Epithelial cell of prostate (primary cell): ENCODE measurements at regions not wholly inside any gene's neighbourhood (a gene's known extent, or its start where the extent isn't known, plus 50 kb on each side); places are given as distances from the start of the nearest gene placed in this dataset.

Experiments used
- DNase-seq: peaks from one replicate; pipeline ENCODE4 v3.0.0-alpha.2; 2011; ENCODE audit warnings: low read depth, low spot score
- H3K27ac ChIP-seq: fragments of 450-650 bp; 2 replicates; pipeline ENCODE4 v1.5.1; 2017; ENCODE audit warnings: mild to moderate bottlenecking

GRCh38 chr5:4906786-4907185, 233.3 kb upstream of the ADAMTS16 start:
- no peak for DNase-seq
- H3K27ac ChIP-seq, result no peak overlapping the region

DNA sequence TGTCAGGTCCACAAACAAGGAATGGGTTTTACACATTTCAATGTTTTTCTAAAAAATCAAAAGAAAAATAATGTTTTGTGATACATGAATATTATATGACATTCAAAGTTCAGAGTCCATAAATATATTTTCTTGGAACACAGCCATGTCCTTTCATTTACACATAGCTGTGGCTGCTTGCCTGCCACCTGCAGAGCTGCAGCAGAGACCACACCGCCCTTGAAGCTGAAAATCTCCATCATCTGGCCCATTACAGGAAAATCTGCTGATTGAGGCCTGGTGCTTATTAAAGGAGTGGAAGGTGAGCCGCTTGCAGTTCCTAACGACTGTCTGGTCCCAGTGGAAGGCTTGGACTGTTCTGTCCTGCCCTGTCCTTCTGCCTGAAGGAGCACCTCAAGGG, 232.6 kb upstream of the ADAMTS16 start:
- no peak overlapping the region for H3K27ac ChIP-seq
- no peak for DNase-seq

DNA sequence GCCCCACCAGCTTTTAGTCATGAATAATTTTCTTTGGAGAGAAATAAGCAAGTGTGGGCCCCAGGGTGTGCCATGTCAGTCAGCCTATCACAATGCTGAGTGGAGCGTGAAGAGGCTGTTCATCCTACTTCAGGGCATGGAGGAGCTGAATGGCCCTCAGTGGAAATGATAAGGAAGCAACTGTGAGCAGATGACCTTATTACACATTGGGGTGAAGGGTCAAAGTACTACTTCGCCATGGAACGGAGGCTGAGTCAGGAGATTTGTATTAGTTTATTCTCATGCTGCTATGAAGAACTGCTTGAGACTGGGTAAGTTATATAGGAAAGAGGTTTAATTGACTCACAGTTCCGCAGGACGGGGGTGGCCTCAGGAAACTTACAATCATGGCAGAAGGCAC, 231.0 kb upstream of the ADAMTS16 start:
- no peak for DNase-seq
- no peak overlapping the region for H3K27ac ChIP-seq

- no peak for DNase-seq
- no peak overlapping the region for H3K27ac ChIP-seq
These were observed 228.3 kb upstream of the ADAMTS16 start for GRCh38 chr5:4911646-4912403.

GRCh38 chr5:4921929-4922328, 218.2 kb upstream of the ADAMTS16 start:
- no peak for DNase-seq
- H3K27ac ChIP-seq, result no peak overlapping the region

DNA sequence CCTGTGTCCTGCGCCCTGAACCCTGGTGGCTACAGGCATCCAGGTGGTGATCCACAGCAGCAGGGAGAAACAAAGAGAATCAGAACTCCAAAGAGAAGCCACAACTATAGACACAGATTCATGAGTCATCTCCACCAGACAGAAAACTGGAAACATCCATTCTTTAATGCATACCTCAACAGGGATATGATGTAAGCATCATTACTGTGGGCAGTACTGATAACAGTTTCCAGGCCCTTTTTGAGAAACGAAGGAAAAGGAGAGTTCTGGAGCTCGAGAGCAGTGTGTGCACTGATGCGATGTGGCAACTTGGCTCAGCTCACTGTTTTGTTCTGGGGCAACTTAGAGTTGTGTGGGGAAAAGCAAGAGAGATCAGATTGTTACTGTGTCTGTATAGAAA, 215.6 kb upstream of the ADAMTS16 start:
- DNase-seq, result no peak
- no peak overlapping the region for H3K27ac ChIP-seq

- H3K27ac ChIP-seq, result no peak overlapping the region
- no peak for DNase-seq
These were observed 213.0 kb upstream of the ADAMTS16 start for GRCh38 chr5:4927097-4927496.

GRCh38 chr5:4928409-4928808, 211.7 kb upstream of the ADAMTS16 start:
- H3K27ac ChIP-seq, result no peak overlapping the region
- no peak for DNase-seq

- H3K27ac ChIP-seq, result no peak overlapping the region
- no peak for DNase-seq
These were observed 211.0 kb upstream of the ADAMTS16 start for GRCh38 chr5:4929092-4929655.

GRCh38 chr5:4939042-4939781, 200.9 kb upstream of the ADAMTS16 start:
- DNase-seq, result no peak
- no peak overlapping the region for H3K27ac ChIP-seq

- no peak for DNase-seq
- no peak overlapping the region for H3K27ac ChIP-seq
These were observed 199.0 kb upstream of the ADAMTS16 start for GRCh38 chr5:4941161-4941560.

- H3K27ac ChIP-seq, result no peak overlapping the region
- DNase-seq, result no peak
These were observed 197.9 kb upstream of the ADAMTS16 start for GRCh38 chr5:4941957-4942830.

- no peak overlapping the region for H3K27ac ChIP-seq
- no peak for DNase-seq
These were observed 197.3 kb upstream of the ADAMTS16 start for GRCh38 chr5:4942831-4943178.

DNA sequence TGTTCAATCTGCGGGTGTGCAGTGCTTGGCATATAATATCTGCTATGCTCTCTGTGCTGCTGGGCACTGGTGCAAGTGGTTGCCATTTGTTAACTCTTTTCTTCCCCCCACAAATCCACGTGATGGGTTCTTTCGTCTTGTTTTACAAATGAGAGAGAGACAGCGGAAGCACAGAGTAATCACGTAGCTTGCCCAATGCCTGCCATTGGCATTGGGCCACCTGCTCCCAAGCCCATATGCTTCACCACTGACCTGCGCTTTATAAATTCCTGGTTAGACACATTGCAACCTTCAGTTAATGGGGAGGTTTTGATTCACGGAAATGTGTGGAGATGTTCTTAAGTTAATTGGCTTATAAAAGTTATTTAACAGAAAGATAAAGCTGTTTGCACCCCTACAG, 194.8 kb upstream of the ADAMTS16 start:
- no peak overlapping the region for H3K27ac ChIP-seq

DNA sequence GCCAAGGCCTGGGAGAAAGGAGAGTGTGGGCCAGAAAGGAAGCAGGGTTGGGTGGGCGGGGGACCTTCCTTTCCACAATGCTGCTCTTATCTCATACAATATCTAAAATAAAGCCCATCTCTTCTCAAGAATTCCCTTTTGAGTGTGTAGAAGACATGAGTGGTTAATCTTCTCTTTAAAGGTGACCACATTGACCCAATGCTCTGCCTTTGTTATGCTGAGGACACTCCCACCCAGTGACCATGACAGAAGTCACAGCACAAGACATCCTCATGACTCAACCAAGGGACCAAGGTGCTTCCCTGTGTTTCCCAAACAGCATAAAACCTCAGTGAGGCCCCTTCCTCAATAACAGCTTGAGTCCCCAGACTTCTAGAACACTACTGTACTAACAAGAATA, 193.0 kb upstream of the ADAMTS16 start:
- H3K27ac ChIP-seq, result no peak overlapping the region
- DNase-seq, result no peak

More for the DNA sequence above, 194.8 kb upstream of the ADAMTS16 start:
- no peak for DNase-seq

DNA sequence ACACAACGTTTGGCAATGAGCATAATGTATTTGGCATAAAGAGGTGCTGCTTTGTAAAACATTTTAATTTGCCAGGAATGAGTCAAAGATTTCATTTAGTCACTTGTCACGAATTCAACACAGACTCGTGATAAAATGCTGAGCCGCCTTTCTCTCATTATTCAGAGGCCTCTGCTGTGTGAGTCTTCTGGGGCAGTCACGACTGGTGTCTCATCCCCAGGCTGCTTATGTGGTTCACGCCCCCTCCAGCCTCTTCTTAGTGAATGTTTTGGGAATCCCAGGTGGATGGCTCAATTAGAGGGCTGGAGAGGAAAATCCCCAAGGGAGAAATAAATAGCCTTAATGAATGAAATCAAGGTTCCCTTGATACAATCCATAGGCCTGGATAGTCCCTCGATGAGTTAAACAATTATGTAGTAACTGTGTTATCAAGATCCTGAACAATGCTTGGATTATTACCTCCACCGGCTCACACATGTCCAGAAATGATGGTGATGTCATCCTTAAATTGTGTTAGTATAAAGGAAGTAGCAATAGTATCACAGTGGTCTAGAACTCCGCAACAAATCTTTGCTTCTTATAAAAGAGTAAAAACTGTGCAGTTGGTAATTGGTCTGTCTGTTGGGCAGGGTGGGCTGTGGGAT, 192.1 kb upstream of the ADAMTS16 start:
- DNase-seq, result no peak
- H3K27ac ChIP-seq, result no peak overlapping the region

GRCh38 chr5:4949108-4949507, 191.0 kb upstream of the ADAMTS16 start:
- no peak overlapping the region for H3K27ac ChIP-seq
- DNase-seq, result no peak

DNA sequence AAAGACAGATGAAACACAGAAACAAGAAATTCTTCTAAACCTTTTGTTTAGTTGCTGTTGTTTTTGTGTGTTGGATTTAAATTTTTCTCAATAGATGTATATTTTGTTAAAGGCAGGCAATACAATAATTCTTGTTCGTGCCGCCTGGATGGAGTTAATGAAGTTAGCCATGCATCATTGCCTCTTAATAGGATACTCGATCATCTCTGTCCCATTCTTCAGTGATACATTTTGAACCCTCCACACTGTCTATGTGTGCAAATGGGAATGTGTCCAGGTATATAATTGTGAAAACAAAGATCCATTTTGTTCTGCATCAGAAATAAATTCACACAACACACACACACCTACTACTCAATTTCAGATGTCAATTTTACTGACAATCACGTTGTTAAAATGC, 186.6 kb upstream of the ADAMTS16 start:
- no peak overlapping the region for H3K27ac ChIP-seq

GRCh38 chr5:4954048-4954447, 186.1 kb upstream of the ADAMTS16 start:
- no peak for DNase-seq
- H3K27ac ChIP-seq, result no peak overlapping the region

More for the DNA sequence above, 186.6 kb upstream of the ADAMTS16 start:
- DNase-seq, result no peak

GRCh38 chr5:4963265-4963664, 176.9 kb upstream of the ADAMTS16 start:
- H3K27ac ChIP-seq, result no peak overlapping the region
- DNase-seq, result no peak
